NB4 (cell line): ENCODE measurements at regions not wholly inside any gene's neighbourhood (a gene's known extent, or its start where the extent isn't known, plus 50 kb on each side); places are given as distances from the start of the nearest gene placed in this dataset.
"Not testable (repeated sequence)": the region's sequence is repeated elsewhere in the genome, so short reads cannot be mapped to it uniquely, and the experiment has no call there.

ENCODE experiments used
- CTCF ChIP-seq: IDR thresholded peaks from one replicate; pipeline ENCODE4 v1.5.1; 2012; ENCODE audit warnings: low read depth, low read length
- MAX ChIP-seq: IDR thresholded peaks from 2 replicates; pipeline ENCODE4 v1.6.1; 2011; ENCODE audit warnings: low read depth, low read length
- MYC ChIP-seq: IDR thresholded peaks from 2 replicates; pipeline ENCODE4 v1.6.1; 2011; ENCODE audit warnings: low read depth, low read length
- POLR2A ChIP-seq: IDR thresholded peaks from 2 replicates; pipeline ENCODE4 v1.6.1; 2011; ENCODE audit warnings: mild to moderate bottlenecking; ENCODE audit not compliant: insufficient read length; ENCODE audit errors: extremely low read depth

GRCh38 chr6:82551311-82551710 is 187.7 kb downstream of the TPBG start:
- not testable (repeated sequence) for TF ChIP-seq CTCF, POLR2A, MAX, MYC
